ENCODE measurements at regions not wholly inside any gene's neighbourhood (a gene's known extent, or its start where the extent isn't known, plus 50 kb on each side); places are given as distances from the start of the nearest gene placed in this dataset.

DNA sequence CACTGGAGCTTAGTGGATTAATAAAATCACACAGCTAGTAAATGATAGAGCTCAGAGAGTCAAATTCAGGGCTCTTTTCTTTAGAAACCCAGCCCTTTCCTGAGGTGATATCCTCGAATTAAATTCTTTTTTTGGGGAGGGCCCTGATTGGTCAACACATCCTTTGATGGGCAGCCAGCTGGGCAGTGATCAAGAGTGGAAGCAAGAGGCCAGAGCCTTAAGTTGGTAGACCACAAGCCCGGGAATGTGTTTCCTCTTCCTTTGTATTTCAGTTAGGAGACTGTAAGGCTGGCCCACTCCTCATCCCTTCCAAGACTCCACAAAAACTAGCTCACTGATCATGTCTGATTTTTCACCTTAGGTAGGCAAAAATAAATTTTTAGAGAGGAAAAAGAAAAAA is 640.5 kb downstream of the DHX35 start:
- DNase-seq = no peak

DNA sequence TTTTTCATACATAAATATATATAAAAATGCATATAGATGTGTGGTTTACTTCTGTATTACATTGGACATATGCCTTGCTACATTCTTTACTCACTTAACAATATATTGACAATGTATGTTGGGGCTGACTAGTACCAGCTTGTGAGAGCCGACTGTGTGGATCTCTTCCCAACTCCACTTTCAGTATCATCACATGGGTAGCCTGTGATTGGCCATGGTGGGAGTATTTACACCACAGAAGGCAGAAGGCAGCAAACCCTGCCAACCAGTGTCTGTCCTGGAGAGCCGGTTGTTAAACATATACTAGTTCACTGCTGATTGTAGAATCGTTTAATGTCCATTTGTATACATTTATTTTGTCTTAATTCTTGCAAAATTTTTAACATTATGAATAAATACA is 638.7 kb downstream of the DHX35 start:
- DNase-seq = no peak

DNA sequence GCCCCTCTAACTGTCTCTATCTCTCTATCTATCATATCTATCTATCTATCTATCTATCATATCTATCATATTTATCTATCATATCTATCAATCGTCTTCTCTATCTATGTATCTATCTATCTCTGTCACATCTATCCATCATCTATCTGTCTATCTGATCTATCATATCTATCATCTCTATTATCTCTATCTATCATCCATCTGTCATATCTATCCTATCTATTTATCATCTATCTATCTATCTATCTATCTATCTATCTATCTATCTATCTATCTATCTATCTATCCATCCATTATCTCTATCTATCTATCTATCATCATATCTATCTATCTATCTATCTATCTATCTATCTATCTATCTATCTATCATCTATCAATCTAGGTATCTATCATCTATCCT is 638.0 kb downstream of the DHX35 start:
- no peak for DNase-seq

DNA sequence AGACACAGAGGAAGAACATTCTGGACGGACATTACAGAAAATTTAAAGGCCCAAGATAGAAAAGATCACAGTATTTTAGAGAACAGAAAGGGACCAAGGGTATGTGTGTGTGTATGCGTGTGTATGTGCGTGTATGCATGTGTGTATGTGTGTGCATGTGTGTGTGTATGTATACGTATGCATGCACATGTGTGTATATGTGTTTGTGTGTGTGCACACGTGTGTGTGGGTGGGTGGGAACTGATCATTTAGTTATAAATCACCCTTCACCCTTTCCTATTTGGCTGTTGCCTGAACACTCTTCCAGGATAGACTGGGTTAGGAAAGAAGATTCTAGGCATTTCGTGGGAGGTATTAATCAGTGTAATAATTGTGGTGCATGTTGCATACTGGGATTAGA is 634.4 kb downstream of the DHX35 start:
- DNase-seq = no peak

DNA sequence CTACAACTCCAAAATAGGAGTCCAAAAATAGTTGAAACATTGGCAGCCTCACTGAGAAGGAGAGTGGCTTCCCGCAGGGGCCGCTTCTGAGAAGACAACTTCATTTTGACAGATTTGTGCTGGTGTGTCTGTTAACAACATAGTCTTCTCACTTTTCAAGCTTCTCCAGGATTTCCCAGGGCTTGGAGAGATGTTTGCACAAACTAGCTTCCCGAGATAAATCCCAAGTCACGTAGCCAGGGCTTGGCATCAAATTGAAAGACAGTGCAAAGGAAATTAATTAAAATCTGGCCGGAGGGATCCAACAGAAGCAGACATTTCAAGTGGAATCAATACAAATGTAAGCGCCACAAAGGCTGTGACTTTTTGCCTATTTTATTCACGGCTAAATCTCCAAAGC is 630.2 kb downstream of the DHX35 start:
- no peak for DNase-seq

DNA sequence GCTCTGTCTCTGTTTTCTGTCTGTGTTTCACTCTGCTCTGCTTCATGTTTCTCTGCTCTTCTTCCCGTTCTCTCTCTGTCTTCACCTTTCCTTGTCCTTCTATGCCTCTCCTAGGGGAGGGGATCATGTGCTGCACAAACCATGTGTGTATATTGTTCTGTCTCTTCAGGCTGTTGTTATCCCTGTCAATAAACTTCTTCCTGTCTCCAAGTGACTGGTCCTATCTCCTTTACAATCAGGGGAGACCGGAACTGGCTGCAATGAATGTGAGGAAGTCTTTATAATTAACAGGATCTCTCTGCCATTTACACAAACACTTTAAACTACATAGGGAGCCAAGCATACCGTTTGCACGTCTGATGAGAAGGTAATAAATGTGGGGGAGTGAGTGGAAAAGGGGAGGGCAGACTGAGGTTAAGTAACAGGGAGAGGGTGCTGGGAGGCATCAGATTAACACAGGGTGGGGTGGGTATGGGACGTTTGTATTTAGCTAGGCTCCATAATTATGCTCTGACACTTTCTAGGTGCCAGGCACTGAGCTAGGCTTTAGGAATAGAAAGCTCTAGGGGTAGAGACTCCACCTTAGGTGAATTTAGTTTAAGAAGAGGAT is 626.1 kb downstream of the DHX35 start:
- DNase-seq = no peak

DNA sequence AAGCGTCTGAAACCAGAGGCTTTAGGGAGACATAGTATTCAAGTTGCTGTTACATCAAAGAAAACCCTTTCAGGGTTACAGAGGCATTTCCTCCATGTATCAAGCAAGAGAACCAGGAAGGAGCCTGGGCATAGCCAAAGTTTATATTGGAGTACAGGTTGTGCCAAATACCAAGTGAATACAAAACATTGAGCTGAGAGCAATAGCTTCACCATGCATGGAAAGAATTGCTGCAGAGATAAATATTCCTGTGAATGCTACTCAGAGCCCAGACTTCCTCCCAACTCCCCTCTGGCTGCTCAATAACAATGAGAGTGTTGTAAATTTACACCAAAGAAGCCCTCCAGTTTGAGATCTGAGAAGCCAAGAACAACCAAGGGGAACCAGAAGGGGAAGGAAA is 618.9 kb downstream of the DHX35 start:
- no peak for DNase-seq

DNA sequence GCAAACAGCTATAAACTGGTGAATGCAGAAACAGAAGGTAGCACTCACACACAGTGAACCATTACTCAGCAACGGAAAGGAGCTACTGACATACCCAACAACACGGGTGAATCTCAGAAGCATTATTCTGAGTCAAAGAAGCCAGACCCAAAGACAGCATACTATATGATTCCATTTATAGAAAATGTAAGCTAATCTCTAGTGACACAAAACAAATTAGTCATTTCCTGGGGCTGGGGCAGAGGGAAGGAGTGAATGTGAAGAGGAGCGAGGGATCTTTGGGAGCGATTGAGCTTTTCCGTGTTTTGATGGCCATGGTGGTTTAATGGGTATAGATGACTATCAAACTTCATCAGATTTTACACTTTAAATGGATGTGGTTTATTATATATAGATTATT is 614.6 kb downstream of the DHX35 start:
- DNase-seq = no peak

DNA sequence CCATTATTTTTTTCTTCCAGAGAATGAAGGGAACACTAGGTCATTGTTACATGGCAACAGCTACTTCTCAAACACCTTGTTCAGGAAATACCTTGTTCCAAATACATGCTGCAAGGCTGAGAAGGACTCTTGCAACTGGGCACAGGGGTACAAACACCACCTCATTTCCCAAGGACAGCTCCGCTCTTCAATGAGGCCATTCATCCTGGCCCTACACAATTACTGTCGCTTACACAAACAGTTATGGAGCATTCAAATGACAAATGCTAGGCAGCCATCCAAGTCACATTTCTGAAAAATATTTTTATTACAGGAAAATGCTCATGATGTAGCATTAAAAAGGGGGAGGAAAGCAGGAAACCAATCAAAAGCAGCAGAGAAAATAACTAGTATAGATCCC is 611.9 kb downstream of the DHX35 start:
- no peak for DNase-seq

DNA sequence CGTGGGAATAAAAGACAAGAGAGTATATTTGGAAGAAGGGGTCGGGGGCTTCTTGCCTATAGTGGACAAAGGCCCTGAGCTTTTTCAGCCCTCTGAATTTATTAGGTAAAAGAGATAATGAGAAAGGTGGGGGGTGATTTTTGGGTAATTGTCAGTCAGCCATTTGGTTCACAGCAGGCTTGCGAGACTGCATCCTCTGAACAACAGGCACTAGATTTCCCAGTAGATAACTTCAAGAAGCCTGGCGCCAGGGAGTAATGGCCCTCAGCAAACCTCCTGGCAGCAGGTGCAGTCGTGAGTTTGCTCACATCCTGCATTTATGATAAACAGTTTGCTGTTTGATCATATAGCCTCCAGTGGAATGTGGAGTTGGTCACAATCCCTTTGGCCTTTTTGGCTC is 609.0 kb downstream of the DHX35 start:
- DNase-seq = no peak

DNA sequence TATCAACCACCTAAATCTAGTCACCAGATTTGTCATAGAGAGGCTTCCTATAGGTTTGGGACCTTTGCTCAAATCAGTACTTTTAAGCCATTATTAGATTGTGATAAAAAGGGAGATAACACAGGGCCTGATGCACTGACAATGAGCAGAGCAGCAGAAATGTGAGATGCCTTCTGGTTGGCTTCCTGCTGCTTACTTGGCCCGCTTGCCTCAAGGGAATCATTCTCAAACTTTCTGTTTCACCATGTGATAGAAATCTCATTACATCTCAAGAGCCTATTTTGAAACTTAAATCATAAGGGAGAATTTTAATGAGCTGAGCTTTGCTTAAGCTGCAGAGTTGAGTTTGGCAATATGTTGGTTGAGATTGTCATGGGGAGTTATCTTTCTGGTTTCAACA is 606.0 kb downstream of the DHX35 start:
- DNase-seq = no peak

DNA sequence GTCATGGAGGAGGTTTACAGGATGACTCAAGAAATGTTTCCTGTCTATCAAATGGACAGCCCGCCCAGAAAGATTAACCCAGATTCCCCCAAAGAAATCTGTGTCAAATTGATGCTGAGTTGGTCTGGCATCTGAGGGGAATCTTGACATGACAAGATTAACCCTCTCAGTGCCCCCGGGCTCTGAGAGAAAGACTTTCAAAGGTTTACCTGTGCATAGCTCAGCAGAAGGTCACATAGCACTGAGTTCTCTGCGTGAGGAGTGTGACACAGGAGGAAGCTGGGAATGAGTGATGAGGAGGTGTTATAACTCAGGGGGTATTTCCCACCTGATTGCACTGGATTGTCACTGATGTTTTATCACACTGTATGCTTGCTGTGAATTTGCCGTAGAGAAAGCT is 601.2 kb downstream of the DHX35 start:
- no peak for DNase-seq

DNA sequence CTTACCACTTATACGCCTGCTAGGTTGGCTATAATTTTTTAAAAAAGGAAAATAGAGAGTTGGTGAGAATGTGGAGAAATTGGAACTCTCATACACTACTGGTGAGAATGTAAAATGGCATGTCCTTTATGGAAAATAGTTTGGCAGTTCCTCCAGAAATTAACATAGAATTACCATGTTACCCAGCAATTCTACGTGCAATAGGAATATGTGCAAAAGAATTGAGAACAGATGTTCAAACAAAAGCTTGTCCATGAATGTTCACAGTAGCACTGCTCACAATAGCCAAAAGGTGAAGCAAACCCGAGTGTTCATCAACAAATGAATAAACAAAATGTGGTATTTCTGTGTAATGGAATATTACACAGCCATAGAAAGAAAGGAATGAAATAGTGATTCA is 592.2 kb downstream of the DHX35 start:
- DNase-seq = no peak

DNA sequence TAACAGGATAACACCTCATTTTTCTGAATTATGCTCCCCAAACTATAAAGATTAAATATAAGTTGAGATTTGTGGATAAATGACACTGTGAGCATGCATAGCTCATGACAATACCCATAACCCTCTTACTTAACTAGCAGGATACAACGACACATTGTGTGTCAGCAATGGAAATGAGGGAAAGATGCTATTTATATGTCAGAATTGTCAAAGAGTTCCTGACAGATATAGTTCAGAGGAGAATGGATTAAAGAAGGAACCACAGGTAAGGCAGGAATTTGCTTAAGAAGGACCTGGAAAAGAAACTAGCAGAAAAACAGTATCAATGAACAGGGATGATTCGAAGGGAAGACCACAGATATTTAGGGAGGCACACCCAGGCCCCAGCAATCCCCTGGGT is 591.0 kb downstream of the DHX35 start:
- DNase-seq = no peak

DNA sequence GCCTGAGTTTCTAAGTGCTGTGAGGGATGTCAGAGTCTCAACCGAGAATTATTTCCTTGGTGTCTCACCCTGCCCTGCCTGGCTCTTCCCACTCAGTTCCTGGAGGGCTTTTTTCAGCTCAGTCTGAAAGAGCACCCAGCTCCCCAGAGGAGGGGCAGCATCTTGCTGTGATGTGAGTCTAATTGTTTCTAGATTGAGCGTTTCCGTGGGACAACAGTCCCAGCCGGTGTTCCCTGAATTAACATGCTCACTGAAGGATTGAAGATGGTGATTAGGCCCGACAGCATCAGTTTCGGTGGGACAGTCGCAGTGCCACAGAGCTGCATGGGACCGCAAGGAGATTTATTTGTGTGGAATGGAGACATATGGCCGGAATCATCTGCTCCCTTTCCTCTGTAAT is 587.6 kb downstream of the DHX35 start:
- no peak for DNase-seq

DNA sequence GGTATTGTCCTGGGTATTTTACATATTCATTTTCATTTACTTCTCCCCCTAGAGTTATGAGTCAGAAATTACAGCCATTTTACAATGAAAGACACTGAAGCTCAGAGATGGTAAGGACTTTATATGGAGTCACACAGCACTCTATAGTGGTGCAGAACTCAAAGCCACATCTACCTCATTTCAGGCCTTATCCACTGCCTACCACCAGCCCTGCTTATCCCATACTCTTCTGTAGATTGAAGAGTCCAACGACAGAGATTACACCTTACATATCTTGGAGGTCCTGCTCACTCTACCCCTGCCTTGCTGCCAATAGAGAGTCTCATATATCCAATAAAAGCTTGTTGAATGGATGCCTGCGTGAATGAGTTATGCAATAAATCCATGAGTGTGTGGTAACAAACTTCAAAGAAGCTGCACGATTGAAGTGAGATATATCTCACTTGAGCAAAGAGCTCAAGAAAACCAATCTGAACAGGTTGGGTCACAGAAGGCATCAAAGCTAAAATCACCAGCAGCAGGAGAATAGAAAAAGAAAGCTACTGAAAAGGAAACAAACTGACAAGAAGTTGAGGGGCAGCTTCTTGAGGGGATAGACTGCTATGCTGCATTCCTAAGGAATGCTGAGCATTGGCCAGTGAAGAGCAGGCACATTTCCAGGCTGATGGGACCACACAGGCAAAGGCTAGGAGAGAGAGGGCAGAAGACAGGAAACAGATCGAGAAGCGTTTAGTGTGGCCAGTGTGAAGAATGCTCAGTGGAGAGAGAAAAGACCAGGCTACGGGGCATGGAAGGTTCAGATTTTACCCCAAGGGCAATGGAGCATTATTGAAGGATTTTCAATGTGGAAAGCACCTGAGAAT is 585.6 kb downstream of the DHX35 start:
- DNase-seq = no peak

DNA sequence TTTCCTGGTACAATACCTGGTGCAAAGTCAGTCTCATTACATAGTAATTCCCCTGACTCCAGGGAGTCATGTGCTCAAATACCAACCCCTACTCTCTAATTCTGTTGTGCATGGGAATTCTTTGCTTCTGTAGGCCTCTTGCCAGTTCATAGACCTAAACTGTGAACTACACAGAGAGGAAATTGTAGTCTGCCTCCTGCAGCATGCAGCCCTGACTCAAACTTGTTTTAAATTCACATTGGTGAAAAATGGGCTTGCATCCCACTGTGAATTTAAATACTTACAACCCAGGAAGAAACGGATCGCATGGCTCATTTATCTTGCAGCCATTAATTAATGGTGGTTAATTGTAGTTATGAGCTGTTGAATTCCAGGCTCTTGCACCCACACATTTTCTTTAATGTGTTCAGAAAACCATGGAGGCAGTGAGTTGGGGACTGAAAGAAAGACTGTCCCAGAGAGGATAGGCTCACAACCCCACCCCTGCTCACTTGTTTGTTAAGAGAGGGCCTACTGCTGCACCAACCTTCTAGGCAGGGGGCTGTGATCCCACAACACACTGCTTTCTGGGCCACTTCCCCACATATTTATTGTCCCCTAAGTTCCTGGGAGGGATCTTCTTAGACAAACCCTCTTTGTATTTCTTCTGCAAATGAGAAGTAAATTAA is 579.1 kb downstream of the DHX35 start:
- DNase-seq = no peak

DNA sequence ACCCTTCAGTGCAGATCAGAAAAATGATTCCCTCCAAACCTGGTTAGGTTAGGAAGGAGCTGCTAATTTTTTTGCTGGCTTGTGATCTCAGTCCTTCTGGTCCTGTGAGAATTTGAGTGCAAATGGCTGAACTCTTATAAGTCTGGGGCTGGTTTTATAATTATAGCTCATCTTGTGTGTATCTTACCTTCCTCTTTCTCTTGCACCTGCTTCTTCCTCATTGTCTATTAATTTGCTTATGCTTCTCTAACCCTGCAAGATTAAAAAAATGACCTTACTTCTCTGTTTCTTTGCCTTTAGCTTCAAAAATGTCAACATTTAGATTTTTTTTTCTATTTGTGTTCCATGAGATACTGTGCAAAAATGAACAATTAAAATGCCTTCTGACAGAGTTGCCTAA is 576.2 kb downstream of the DHX35 start:
- DNase-seq = no peak

DNA sequence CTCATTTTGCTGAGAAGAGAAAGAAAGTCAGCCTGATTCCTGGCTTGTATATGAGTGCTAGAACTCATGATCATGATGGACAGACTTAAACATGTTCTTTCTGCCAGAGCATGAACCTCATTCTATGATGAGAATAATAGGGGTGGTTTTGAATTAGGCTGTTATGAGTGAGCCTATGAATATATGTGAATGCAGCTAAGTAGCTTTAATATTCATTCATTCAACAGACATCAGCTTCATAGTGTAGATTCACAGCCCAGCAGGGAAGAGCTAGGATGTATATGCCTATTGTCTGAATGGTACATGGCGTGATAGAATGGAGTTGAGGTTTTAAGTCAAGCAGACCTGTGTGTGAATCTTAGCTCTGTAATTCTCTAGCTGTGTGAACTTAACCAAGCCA is 573.2 kb downstream of the DHX35 start:
- no peak for DNase-seq

DNA sequence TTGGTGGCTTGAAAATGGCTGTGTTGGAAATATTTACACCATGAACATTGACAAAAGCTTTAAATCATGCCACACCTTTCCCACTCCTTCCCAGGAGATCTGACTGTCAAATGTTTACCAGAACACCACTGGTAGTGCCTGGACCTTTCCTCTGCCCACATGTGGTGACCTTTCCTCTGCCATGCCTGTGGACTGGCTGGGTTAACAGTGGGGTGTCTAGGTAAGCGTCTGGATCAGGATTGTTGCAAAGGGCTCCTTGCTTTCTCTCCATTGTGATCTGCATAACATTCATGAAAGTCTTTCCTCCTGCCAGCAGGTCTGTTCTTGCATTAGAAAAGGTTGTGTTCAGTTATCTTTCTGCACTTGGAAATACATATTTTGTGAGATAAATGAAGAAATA is 572.7 kb downstream of the DHX35 start:
- no peak for DNase-seq

DNA sequence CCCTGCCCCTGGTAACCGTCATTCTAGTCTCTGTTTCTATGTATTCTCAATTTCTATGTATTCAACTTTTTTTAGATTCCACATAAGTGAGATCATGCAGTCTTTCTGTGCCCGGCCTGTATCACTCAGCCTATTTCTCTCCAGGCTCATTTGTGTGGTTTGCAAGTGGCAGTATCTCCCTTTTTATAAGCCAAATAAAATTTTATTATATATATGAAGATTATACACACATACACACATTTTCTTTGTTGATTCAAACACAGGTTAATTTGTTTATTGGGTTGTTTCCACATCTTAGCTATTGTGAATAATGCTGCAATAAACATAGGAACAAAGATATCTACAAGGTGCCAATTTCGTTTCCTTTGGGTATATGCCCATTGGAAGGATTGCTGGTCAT is 571.7 kb downstream of the DHX35 start:
- no peak for DNase-seq

DNA sequence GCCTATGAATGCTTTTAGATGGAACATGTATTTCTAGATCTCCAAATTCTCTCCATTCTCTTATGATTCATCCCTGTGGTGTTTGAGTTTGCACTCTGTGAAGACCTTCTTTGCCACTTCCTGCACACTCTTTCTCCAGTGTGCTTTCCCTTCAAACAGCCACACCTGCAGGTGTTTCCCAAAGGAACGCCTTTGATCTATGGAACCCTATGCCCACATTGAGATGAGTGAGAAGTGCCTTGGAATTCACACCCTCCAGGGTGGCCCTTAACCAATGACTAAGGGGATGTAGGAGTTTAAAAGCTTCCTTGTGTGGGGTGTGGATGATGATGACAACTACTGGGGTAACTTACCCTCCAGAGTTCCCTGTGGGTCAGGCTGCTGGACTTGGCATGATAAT is 570.1 kb downstream of the DHX35 start:
- no peak for DNase-seq

DNA sequence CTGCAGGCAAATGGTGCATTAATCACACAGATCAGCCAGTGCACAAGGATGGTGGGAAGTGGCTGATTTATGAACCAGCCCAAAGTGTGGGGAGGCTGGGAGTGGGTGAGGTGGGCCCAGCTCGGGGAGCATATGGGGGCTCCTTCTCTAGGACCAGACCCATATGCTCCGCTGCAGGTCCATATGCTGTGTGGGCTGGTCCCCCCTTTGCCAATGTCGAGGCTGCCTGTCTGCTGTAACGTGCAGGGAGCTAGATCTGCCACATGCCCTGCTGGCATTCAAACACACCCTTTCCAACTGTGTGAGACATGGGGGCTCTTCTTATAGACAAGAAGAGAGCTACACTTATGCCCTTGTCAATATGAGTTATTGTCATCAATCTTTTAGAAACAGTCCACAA is 566.3 kb downstream of the DHX35 start:
- no peak for DNase-seq

DNA sequence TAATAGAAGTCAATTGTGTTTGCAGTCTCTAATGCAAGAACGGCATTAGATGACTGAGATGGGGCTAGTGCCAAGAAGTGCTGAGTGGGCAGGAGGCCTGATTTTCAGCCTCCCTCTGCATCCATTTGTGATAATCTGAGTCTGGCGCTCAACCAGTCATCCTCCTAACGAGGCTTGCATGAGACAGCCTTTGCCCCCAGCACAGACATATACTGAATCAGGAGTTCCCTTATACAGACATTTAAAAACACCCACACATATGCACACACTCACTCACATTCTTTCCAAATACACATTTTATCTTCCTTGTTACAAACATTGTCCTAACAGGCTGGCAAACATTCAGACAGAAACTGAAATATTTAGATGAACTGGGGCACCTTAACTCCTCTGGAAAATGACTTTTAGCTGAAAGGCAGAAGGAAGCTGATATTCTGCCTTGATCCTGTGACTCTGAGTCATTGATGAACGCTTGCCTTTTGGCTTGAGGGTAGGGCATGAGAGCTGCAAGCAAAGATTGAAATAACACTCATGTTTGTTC is 562.3 kb downstream of the DHX35 start:
- no peak for DNase-seq

Measured in stimulated activated CD4-positive, alpha-beta T cell treated with anti-CD3 and anti-CD28 coated beads, Interleukin-4, amount 100 ng/mL, for 1 hour (primary cell).